ENCODE measurements at regions not wholly inside any gene's neighbourhood (a gene's known extent, or its start where the extent isn't known, plus 50 kb on each side); places are given as distances from the start of the nearest gene placed in this dataset.

GRCh38 chr10:107383357-107383756 is 218.9 kb upstream of the SORCS1 start:
- no peak overlapping the region for H3K4me3 Mint-ChIP-seq
- no peak for ATAC-seq (replicated peaks; ENCODE audit: extremely low read depth, poor library complexity, severe bottlenecking)
- H3K4me1 Mint-ChIP-seq = no peaks in the 10 kb centered on the region
- no peak overlapping the region for H3K27ac Mint-ChIP-seq (ENCODE audit: low read depth)
- no peaks in the 10 kb centered on the region for H3K27me3 Mint-ChIP-seq
- DNase-seq (ENCODE audit: low spot score in 2 of 2) = no peak
- H3K9me3 Mint-ChIP-seq = peaks cover 23% of the 10 kb centered on the region
- no peaks in the 10 kb centered on the region for H3K36me3 Mint-ChIP-seq (ENCODE audit: insufficient read depth)

- H3K4me3 Mint-ChIP-seq = no peak overlapping the region
- H3K27ac Mint-ChIP-seq (ENCODE audit: low read depth) = no peak overlapping the region
- H3K9me3 Mint-ChIP-seq = peaks cover 16% of the 10 kb centered on the region
- H3K27me3 Mint-ChIP-seq = no peaks in the 10 kb centered on the region
- DNase-seq (ENCODE audit: low spot score in 2 of 2) (no peak), ATAC-seq (replicated peaks; ENCODE audit: extremely low read depth, poor library complexity, severe bottlenecking) (no peak)
- H3K36me3 Mint-ChIP-seq (ENCODE audit: insufficient read depth) = no peaks in the 10 kb centered on the region
- H3K4me1 Mint-ChIP-seq = no peaks in the 10 kb centered on the region
Observed at GRCh38 chr10:107379601-107380000, 215.1 kb upstream of the SORCS1 start.

DNA sequence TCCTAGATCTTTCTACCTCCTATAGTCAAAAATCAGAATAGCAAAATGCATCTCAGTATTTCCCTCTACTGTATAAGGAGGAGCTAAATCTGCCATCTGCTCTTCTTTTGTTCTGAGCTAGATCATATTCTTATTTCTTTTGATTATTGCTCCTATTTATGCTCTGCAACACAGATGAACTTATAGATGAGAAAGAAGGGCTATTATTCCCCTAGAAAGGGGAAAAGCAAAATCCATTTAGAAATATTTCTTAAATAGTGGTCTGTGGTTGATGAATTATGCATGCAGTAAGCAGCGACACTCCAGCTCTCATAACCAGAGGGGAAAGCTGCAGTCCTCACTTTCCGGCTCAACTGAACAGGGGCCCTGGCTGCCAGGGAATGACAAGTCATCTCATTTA is 207.3 kb upstream of the SORCS1 start:
- Mint-ChIP-seq H3K27ac (ENCODE audit: low read depth) (no peak overlapping the region), H3K4me3 (no peak overlapping the region), H3K27me3 (no peaks in the 10 kb centered on the region), H3K9me3 (no peaks in the 10 kb centered on the region), H3K36me3 (ENCODE audit: insufficient read depth) (no peaks in the 10 kb centered on the region), H3K4me1 (no peaks in the 10 kb centered on the region)
- ATAC-seq (replicated peaks; ENCODE audit: extremely low read depth, poor library complexity, severe bottlenecking) (no peak), DNase-seq (ENCODE audit: low spot score in 2 of 2) (no peak)

GRCh38 chr10:107364872-107365271 is 200.4 kb upstream of the SORCS1 start:
- ATAC-seq (replicated peaks; ENCODE audit: extremely low read depth, poor library complexity, severe bottlenecking) = no peak
- peaks cover 10% of the 10 kb centered on the region for H3K9me3 Mint-ChIP-seq
- DNase-seq (ENCODE audit: low spot score in 2 of 2) = no peak
- no peaks in the 10 kb centered on the region for H3K27me3 Mint-ChIP-seq
- H3K36me3 Mint-ChIP-seq (ENCODE audit: insufficient read depth) = peaks cover 2% of the 10 kb centered on the region
- H3K27ac Mint-ChIP-seq (ENCODE audit: low read depth) = no peak overlapping the region
- no peaks in the 10 kb centered on the region for H3K4me1 Mint-ChIP-seq
- H3K4me3 Mint-ChIP-seq = no peak overlapping the region

- H3K27ac Mint-ChIP-seq (ENCODE audit: low read depth) = no peak overlapping the region
- H3K36me3 Mint-ChIP-seq (ENCODE audit: insufficient read depth) = peaks cover 2% of the 10 kb centered on the region
- ATAC-seq (replicated peaks; ENCODE audit: extremely low read depth, poor library complexity, severe bottlenecking) = no peak
- no peaks in the 10 kb centered on the region for H3K4me1 Mint-ChIP-seq
- DNase-seq (ENCODE audit: low spot score in 2 of 2) = no peak
- H3K4me3 Mint-ChIP-seq = no peak overlapping the region
- no peaks in the 10 kb centered on the region for H3K27me3 Mint-ChIP-seq
- peaks cover 23% of the 10 kb centered on the region for H3K9me3 Mint-ChIP-seq
Observed at GRCh38 chr10:107362306-107362705, 197.8 kb upstream of the SORCS1 start.

GRCh38 chr10:107357033-107357432 is 192.5 kb upstream of the SORCS1 start:
- no peak overlapping the region for H3K27ac Mint-ChIP-seq (ENCODE audit: low read depth)
- no peaks in the 10 kb centered on the region for H3K36me3 Mint-ChIP-seq (ENCODE audit: insufficient read depth)
- no peak for ATAC-seq (replicated peaks; ENCODE audit: extremely low read depth, poor library complexity, severe bottlenecking)
- no peaks in the 10 kb centered on the region for H3K4me1 Mint-ChIP-seq
- H3K9me3 Mint-ChIP-seq = peaks cover 24% of the 10 kb centered on the region
- DNase-seq (ENCODE audit: low spot score in 2 of 2) = no peak
- no peak overlapping the region for H3K4me3 Mint-ChIP-seq
- H3K27me3 Mint-ChIP-seq = no peaks in the 10 kb centered on the region

DNA sequence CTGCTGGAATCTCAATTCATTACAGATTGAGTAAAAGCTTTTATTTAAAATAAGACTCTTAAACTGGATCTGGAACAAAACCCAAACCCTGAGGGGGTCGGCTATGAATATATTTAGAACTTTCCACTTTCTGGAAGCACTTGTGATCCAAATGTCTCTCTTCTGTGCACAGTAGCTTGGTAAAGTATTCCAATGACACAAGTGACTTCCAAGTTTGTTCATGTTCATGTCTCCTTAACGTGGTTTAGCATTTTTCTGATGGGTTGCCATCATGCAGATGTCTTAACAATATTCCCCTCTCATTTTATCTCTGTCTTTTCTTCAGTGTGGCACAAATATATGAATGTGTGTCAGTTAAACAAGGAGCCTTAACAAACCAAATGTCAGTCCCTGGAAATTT is 191.9 kb upstream of the SORCS1 start:
- Mint-ChIP-seq H3K9me3 (peaks cover 24% of the 10 kb centered on the region), H3K4me3 (no peak overlapping the region), H3K4me1 (no peaks in the 10 kb centered on the region), H3K27ac (ENCODE audit: low read depth) (no peak overlapping the region), H3K36me3 (ENCODE audit: insufficient read depth) (no peaks in the 10 kb centered on the region), H3K27me3 (no peaks in the 10 kb centered on the region)
- DNase-seq (ENCODE audit: low spot score in 2 of 2) = no peak
- ATAC-seq (replicated peaks; ENCODE audit: extremely low read depth, poor library complexity, severe bottlenecking) = no peak

DNA sequence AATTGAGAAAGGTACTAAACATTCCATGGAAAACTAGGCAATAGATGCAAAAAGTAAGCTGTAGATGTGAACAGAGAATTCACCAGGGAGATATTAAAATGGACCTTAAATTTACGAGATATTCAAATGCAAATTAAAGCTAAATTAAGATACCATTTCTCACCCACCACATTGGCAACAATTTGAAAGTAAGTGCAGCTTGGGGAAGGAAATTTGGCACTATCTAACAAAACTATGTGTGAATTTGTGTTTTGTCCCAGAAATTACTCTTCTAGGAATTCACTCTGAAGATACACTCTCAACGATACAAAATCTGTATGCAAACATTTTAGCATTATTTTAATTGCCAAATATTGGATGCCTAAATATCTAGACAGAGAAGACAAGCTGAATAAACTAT is 178.2 kb upstream of the SORCS1 start:
- H3K4me3 Mint-ChIP-seq = no peak overlapping the region
- no peaks in the 10 kb centered on the region for H3K4me1 Mint-ChIP-seq
- no peaks in the 10 kb centered on the region for H3K27me3 Mint-ChIP-seq
- no peak overlapping the region for H3K27ac Mint-ChIP-seq (ENCODE audit: low read depth)
- ATAC-seq (replicated peaks; ENCODE audit: extremely low read depth, poor library complexity, severe bottlenecking) (no peak), DNase-seq (ENCODE audit: low spot score in 2 of 2) (no peak)
- H3K36me3 Mint-ChIP-seq (ENCODE audit: insufficient read depth) = no peaks in the 10 kb centered on the region
- H3K9me3 Mint-ChIP-seq = peaks cover 13% of the 10 kb centered on the region

- peaks cover 16% of the 10 kb centered on the region for H3K9me3 Mint-ChIP-seq
- H3K36me3 Mint-ChIP-seq (ENCODE audit: insufficient read depth) = no peaks in the 10 kb centered on the region
- no peak overlapping the region for H3K27ac Mint-ChIP-seq (ENCODE audit: low read depth)
- H3K4me1 Mint-ChIP-seq = no peaks in the 10 kb centered on the region
- no peaks in the 10 kb centered on the region for H3K27me3 Mint-ChIP-seq
- ATAC-seq (replicated peaks; ENCODE audit: extremely low read depth, poor library complexity, severe bottlenecking) (no peak), DNase-seq (ENCODE audit: low spot score in 2 of 2) (no peak)
- H3K4me3 Mint-ChIP-seq = no peak overlapping the region
Observed at GRCh38 chr10:107341281-107341680, 176.8 kb upstream of the SORCS1 start.

- Mint-ChIP-seq H3K27ac (ENCODE audit: low read depth) (no peak overlapping the region), H3K36me3 (ENCODE audit: insufficient read depth) (no peaks in the 10 kb centered on the region), H3K27me3 (no peaks in the 10 kb centered on the region), H3K9me3 (peaks cover 16% of the 10 kb centered on the region), H3K4me1 (no peaks in the 10 kb centered on the region), H3K4me3 (no peak overlapping the region)
- DNase-seq (ENCODE audit: low spot score in 2 of 2) (no peak), ATAC-seq (replicated peaks; ENCODE audit: extremely low read depth, poor library complexity, severe bottlenecking) (no peak)
Observed at GRCh38 chr10:107340326-107340725, 175.8 kb upstream of the SORCS1 start.

DNA sequence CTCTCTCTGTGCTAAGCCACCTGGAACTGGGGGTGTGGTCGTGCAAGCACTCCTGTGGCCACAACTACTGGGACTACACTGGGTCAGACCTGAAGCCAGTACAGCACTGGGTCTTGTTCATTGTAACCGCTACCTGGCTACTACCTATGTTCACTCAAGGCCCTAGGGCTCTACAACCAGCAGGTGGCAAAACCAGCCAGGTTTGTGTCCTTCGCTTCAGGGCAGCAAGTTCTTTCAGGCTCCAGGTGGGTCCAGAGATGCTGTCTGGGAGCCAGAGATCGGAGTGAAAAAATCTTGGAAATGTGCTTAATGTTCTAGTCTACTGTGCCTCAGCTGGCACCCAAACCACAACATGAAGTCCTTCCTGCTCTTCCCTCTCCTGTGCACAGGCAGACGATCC is 171.6 kb upstream of the SORCS1 start:
- ATAC-seq (replicated peaks; ENCODE audit: extremely low read depth, poor library complexity, severe bottlenecking) = no peak
- Mint-ChIP-seq H3K27me3 (no peaks in the 10 kb centered on the region), H3K4me1 (no peaks in the 10 kb centered on the region), H3K27ac (ENCODE audit: low read depth) (no peak overlapping the region), H3K9me3 (peaks cover 29% of the 10 kb centered on the region), H3K4me3 (no peak overlapping the region), H3K36me3 (ENCODE audit: insufficient read depth) (no peaks in the 10 kb centered on the region)
- DNase-seq (ENCODE audit: low spot score in 2 of 2) = no peak

DNA sequence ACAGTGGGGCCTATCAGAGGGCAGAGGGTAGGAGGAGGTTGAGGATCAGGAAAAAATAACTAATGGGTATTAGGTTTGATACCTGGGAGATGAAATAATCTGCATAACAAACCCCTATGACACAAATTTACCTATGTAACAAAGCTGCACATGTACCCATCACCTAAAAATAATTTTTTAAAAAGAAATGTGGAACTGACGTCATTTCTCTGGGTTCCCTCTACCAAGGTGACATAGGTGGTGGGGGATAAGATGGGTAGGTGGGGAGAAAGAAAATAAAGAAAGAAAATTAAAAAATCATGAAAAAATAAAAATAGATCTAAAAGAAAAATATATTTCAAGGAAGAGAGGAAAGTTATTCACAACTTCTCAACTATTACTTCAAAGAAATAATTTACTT is 153.1 kb upstream of the SORCS1 start:
- no peaks in the 10 kb centered on the region for H3K4me1 Mint-ChIP-seq
- H3K4me3 Mint-ChIP-seq = no peak overlapping the region
- ATAC-seq (replicated peaks; ENCODE audit: extremely low read depth, poor library complexity, severe bottlenecking) (no peak), DNase-seq (ENCODE audit: low spot score in 2 of 2) (no peak)
- H3K27ac Mint-ChIP-seq (ENCODE audit: low read depth) = no peak overlapping the region
- H3K36me3 Mint-ChIP-seq (ENCODE audit: insufficient read depth) = no peaks in the 10 kb centered on the region
- peaks cover 24% of the 10 kb centered on the region for H3K9me3 Mint-ChIP-seq
- no peaks in the 10 kb centered on the region for H3K27me3 Mint-ChIP-seq

GRCh38 chr10:107303203-107303602 is 138.7 kb upstream of the SORCS1 start:
- no peak for DNase-seq (ENCODE audit: low spot score in 2 of 2)
- no peaks in the 10 kb centered on the region for H3K36me3 Mint-ChIP-seq (ENCODE audit: insufficient read depth)
- H3K4me3 Mint-ChIP-seq = no peak overlapping the region
- no peaks in the 10 kb centered on the region for H3K27me3 Mint-ChIP-seq
- ATAC-seq (replicated peaks; ENCODE audit: extremely low read depth, poor library complexity, severe bottlenecking) = no peak
- H3K4me1 Mint-ChIP-seq = no peaks in the 10 kb centered on the region
- H3K9me3 Mint-ChIP-seq = peaks cover 41% of the 10 kb centered on the region
- no peak overlapping the region for H3K27ac Mint-ChIP-seq (ENCODE audit: low read depth)

GRCh38 chr10:107299606-107300005 is 135.1 kb upstream of the SORCS1 start:
- no peak overlapping the region for H3K27ac Mint-ChIP-seq (ENCODE audit: low read depth)
- H3K4me3 Mint-ChIP-seq = no peak overlapping the region
- no peaks in the 10 kb centered on the region for H3K4me1 Mint-ChIP-seq
- peaks cover 2% of the 10 kb centered on the region for H3K36me3 Mint-ChIP-seq (ENCODE audit: insufficient read depth)
- H3K27me3 Mint-ChIP-seq = no peaks in the 10 kb centered on the region
- ATAC-seq (replicated peaks; ENCODE audit: extremely low read depth, poor library complexity, severe bottlenecking) (no peak), DNase-seq (ENCODE audit: low spot score in 2 of 2) (no peak)
- peaks cover 44% of the 10 kb centered on the region for H3K9me3 Mint-ChIP-seq

Measured in central memory CD8-positive, alpha-beta T cell (primary cell).